ENCODE measurements at regions not wholly inside any gene's neighbourhood (a gene's known extent, or its start where the extent isn't known, plus 50 kb on each side); places are given as distances from the start of the nearest gene placed in this dataset.

- DNase-seq (ENCODE audit: low spot score): no peak
These were observed 253.8 kb upstream of the DMD start for GRCh38 chrX:33465137-33465536.

- no peak for DNase-seq (ENCODE audit: low spot score)
These were observed 245.8 kb upstream of the DMD start for GRCh38 chrX:33457102-33457501.

GRCh38 chrX:33447285-33447684 is 235.9 kb upstream of the DMD start:
- DNase-seq (ENCODE audit: low spot score): no peak

- peak; percentile 64 for DNase-seq (ENCODE audit: low spot score)
These were observed 223.1 kb upstream of the DMD start for GRCh38 chrX:33434256-33435092.

- DNase-seq (ENCODE audit: low spot score): no peak
These were observed 205.0 kb upstream of the DMD start for GRCh38 chrX:33416273-33416805.

GRCh38 chrX:33415459-33415858 is 204.1 kb upstream of the DMD start:
- DNase-seq (ENCODE audit: low spot score): no peak

- no peak for DNase-seq (ENCODE audit: low spot score)
These were observed 174.2 kb upstream of the DMD start for GRCh38 chrX:33385546-33385945.

GRCh38 chrX:33379839-33380238 is 168.5 kb upstream of the DMD start:
- DNase-seq (ENCODE audit: low spot score): no peak

GRCh38 chrX:33357606-33358005 is 146.3 kb upstream of the DMD start:
- DNase-seq (ENCODE audit: low spot score): no peak

- DNase-seq (ENCODE audit: low spot score): peak; percentile 17
These were observed 127.9 kb upstream of the DMD start for GRCh38 chrX:33339219-33339618.

- peak; percentile 2 for DNase-seq (ENCODE audit: low spot score)
These were observed 125.4 kb upstream of the DMD start for GRCh38 chrX:33336783-33337182.

GRCh38 chrX:33333271-33333670 is 121.9 kb upstream of the DMD start:
- no peak for DNase-seq (ENCODE audit: low spot score)

GRCh38 chrX:33330798-33331197 is 119.4 kb upstream of the DMD start:
- DNase-seq (ENCODE audit: low spot score): no peak

GRCh38 chrX:33324099-33324498 is 112.8 kb upstream of the DMD start:
- no peak for DNase-seq (ENCODE audit: low spot score)

- DNase-seq (ENCODE audit: low spot score): no peak
These were observed 96.6 kb upstream of the DMD start for GRCh38 chrX:33307911-33308354.

GRCh38 chrX:33298622-33299021 is 87.3 kb upstream of the DMD start:
- no peak for DNase-seq (ENCODE audit: low spot score)

- no peak for DNase-seq (ENCODE audit: low spot score)
These were observed 74.2 kb upstream of the DMD start for GRCh38 chrX:33285550-33285949.

GRCh38 chrX:33277046-33277445 is 65.7 kb upstream of the DMD start:
- no peak for DNase-seq (ENCODE audit: low spot score)

GRCh38 chrX:33273535-33273934 is 62.2 kb upstream of the DMD start:
- no peak for DNase-seq (ENCODE audit: low spot score)

GRCh38 chrX:33272986-33273385 is 61.6 kb upstream of the DMD start:
- no peak for DNase-seq (ENCODE audit: low spot score)

Data from SK-N-DZ (cell line).